Smooth muscle cell (in vitro differentiated cells): ENCODE measurements at regions not wholly inside any gene's neighbourhood (a gene's known extent, or its start where the extent isn't known, plus 50 kb on each side); places are given as distances from the start of the nearest gene placed in this dataset.

Source experiments
- DNase-seq: peaks from one replicate; lab custom pipeline; 2025; ENCODE audit not compliant: unreplicated experiment; lab: John Stamatoyannopoulos, UW
- H2AFZ ChIP-seq: fragments of 200-600 bp; sonication (generic); 2 replicates; pipeline ENCODE4 v1.6.0; 2016; ENCODE audit warnings: antibody characterized with exemption, low read depth, mild to moderate bottlenecking
- H3F3A ChIP-seq: fragments of 200-600 bp; sonication (generic); 2 replicates; pipeline ENCODE4 v1.6.0; 2017; ENCODE audit warnings: antibody characterized with exemption, low read depth
- H3K27ac ChIP-seq: fragments of 200-600 bp; sonication (generic); 2 replicates; pipeline ENCODE4 v1.5.1; 2016; ENCODE audit warnings: low read depth, mild to moderate bottlenecking
- H3K27me3 ChIP-seq: fragments of 200-600 bp; sonication (generic); 2 replicates; pipeline ENCODE4 v1.6.1; 2016; ENCODE audit warnings: low read depth, mild to moderate bottlenecking
- H3K36me3 ChIP-seq: fragments of 200-600 bp; sonication (generic); 2 replicates; pipeline ENCODE4 v1.5.1; 2016; ENCODE audit warnings: low read depth
- H3K4me1 ChIP-seq: fragments of 200-600 bp; sonication (generic); 2 replicates; pipeline ENCODE4 v1.5.1; 2016; ENCODE audit warnings: low read depth
- H3K4me2 ChIP-seq: fragments of 200-600 bp; sonication (generic); 2 replicates; pipeline ENCODE4 v1.6.0; 2016; ENCODE audit warnings: mild to moderate bottlenecking
- H3K4me3 ChIP-seq: fragments of 200-600 bp; sonication (generic); 2 replicates; pipeline ENCODE4 v1.5.1; 2016; ENCODE audit warnings: mild to moderate bottlenecking
- H3K79me2 ChIP-seq: fragments of 200-600 bp; sonication (generic); 2 replicates; pipeline ENCODE4 v1.6.0; 2016; ENCODE audit warnings: low read depth, mild to moderate bottlenecking
- H3K9ac ChIP-seq: fragments of 200-600 bp; sonication (generic); 2 replicates; pipeline ENCODE4 v1.6.0; 2016; ENCODE audit warnings: low read depth
- H3K9me3 ChIP-seq: fragments of 200-600 bp; sonication (generic); replicated peaks from 2 replicates; pipeline ENCODE4 v1.5.1; 2016; ENCODE audit warnings: low read depth
- H4K20me1 ChIP-seq: fragments of 200-600 bp; sonication (generic); 2 replicates; pipeline ENCODE4 v1.6.0; 2016; ENCODE audit warnings: low read depth
- WGBS: methylation state at CpG from one replicate; pipeline ENCODE4 v1.1.7; 2016; ENCODE audit warnings: low lambda C conversion rate; 5-methylcytosine and 5-hydroxymethylcytosine counted together
- TF ChIP-seq, protein P1 (sequence below): fragments of 200-600 bp; sonication (generic); IDR thresholded peaks from 2 replicates; pipeline ENCODE4 v1.5.1; 2017; ENCODE audit warnings: borderline replicate concordance, mild to moderate bottlenecking, antibody characterized with exemption; ENCODE audit not compliant: insufficient read depth, poor library complexity, severe bottlenecking

DNA sequence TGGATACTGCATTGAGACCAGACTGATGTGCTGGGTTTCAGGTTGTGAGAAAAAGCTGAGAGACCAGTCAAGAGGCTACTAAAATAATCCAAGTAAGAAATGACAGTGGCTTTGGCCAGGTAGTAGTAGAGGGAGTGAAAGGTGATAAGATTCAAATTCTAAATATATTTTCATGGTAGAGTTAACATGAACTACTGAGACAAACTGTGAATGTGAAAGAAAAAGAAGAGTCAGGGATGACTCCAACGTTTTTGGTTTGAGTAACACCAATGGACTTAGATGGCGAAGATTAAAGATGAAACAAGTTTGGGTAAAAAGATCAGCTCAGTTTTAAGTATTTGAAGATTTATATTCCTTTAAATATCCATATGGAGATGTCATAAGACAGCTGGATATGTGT, 209.4 kb downstream of the ZEB2 start:
- no peak overlapping the region for H3K9ac ChIP-seq
- DNase-seq: no peak
- peaks cover 14% of the 10 kb centered on the region for H3K79me2 ChIP-seq
- no peaks in the 10 kb centered on the region for H3F3A ChIP-seq
- no peak overlapping the region for H3K4me2 ChIP-seq
- no peaks in the 10 kb centered on the region for H3K36me3 ChIP-seq
- no peaks in the 10 kb centered on the region for H3K27me3 ChIP-seq
- 94% methylated on average over 2 of the region's 2 CpGs for WGBS
- H2AFZ ChIP-seq: no peak overlapping the region
- TF ChIP-seq, protein P1, sequence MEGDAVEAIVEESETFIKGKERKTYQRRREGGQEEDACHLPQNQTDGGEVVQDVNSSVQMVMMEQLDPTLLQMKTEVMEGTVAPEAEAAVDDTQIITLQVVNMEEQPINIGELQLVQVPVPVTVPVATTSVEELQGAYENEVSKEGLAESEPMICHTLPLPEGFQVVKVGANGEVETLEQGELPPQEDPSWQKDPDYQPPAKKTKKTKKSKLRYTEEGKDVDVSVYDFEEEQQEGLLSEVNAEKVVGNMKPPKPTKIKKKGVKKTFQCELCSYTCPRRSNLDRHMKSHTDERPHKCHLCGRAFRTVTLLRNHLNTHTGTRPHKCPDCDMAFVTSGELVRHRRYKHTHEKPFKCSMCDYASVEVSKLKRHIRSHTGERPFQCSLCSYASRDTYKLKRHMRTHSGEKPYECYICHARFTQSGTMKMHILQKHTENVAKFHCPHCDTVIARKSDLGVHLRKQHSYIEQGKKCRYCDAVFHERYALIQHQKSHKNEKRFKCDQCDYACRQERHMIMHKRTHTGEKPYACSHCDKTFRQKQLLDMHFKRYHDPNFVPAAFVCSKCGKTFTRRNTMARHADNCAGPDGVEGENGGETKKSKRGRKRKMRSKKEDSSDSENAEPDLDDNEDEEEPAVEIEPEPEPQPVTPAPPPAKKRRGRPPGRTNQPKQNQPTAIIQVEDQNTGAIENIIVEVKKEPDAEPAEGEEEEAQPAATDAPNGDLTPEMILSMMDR: no peak
- no peak overlapping the region for H3K4me3 ChIP-seq
- H3K4me1 ChIP-seq: no peaks in the 10 kb centered on the region
- H3K9me3 ChIP-seq: peaks cover 4% of the 10 kb centered on the region
- H3K27ac ChIP-seq: no peak overlapping the region
- no peaks in the 10 kb centered on the region for H4K20me1 ChIP-seq

DNA sequence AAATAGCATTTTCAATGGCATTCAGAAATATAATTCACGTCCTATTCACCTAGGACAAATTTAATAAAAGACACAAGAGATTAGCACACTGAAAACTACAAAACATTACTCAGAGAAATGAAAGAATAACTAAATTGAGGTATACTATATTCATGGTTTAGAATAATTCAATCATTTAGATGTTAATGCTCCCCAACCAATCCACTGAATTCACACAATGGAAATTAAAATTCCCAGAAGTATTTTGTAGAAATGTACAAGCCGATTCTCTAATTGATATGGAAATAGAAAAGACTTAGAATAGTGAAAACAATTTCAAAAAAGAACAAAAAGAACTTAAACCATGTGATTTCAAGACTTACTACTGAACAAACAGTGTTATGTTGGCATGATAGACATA, 212.2 kb downstream of the ZEB2 start:
- H3K27me3 ChIP-seq: no peaks in the 10 kb centered on the region
- peaks cover 21% of the 10 kb centered on the region for H3K79me2 ChIP-seq
- no peak overlapping the region for H2AFZ ChIP-seq
- no peak overlapping the region for H3K27ac ChIP-seq
- DNase-seq: no peak
- H4K20me1 ChIP-seq: no peaks in the 10 kb centered on the region
- no peaks in the 10 kb centered on the region for H3F3A ChIP-seq
- H3K9me3 ChIP-seq: peaks cover 7% of the 10 kb centered on the region
- no peaks in the 10 kb centered on the region for H3K4me1 ChIP-seq
- no peak overlapping the region for H3K4me3 ChIP-seq
- WGBS: 96% methylated on average over 2 of the region's 2 CpGs
- H3K4me2 ChIP-seq: no peak overlapping the region
- H3K36me3 ChIP-seq: no peaks in the 10 kb centered on the region
- TF ChIP-seq, protein P1: no peak
- no peak overlapping the region for H3K9ac ChIP-seq

DNA sequence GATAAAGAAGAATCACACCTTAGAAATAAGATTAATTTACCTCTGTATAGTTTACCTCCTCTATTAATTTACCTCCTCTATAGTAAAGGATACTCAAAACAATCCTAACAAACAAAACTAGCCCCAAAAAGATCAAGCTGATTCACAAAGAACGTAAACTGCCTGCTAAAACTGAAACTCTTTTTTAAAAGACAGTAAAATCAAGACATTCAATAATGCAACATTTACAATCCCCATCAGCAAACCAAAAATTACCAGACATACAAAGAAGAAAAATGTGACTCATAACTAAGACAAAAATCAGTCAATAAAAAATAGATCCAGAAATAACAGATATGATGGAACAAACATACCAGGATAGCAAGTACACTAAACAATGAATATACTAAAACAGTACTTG, 215.7 kb downstream of the ZEB2 start:
- TF ChIP-seq, protein P1: no peak
- H3F3A ChIP-seq: no peaks in the 10 kb centered on the region

DNA sequence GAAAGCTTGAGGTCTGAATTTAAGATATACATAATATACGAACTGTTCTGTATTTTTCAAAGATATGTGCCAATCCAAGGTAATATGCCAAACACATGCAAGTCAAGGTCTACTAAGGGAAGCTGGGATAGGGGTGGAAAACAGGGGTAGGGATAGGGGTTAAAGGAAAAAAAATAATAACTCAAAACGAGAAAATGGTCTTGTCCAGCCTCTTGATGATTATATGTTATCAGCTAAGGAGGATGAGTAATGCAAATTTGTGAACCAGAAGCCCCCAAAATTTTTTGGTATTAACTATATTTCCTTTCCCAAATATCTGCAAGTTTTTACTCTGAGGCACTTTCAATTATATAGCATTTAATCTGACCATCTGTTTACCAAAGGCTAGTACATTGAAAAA, 219.3 kb downstream of the ZEB2 start:
- no peaks in the 10 kb centered on the region for H4K20me1 ChIP-seq
- no peaks in the 10 kb centered on the region for H3K36me3 ChIP-seq
- no peaks in the 10 kb centered on the region for H3F3A ChIP-seq
- no peak overlapping the region for H3K9ac ChIP-seq
- no peak overlapping the region for H3K4me2 ChIP-seq
- H2AFZ ChIP-seq: no peak overlapping the region
- H3K4me3 ChIP-seq: no peak overlapping the region
- TF ChIP-seq, protein P1: no peak
- H3K79me2 ChIP-seq: peaks cover 36% of the 10 kb centered on the region
- DNase-seq: no peak
- peaks cover 5% of the 10 kb centered on the region for H3K9me3 ChIP-seq
- 90% methylated on average over 2 of the region's 2 CpGs for WGBS
- no peak overlapping the region for H3K27ac ChIP-seq
- H3K27me3 ChIP-seq: no peaks in the 10 kb centered on the region
- H3K4me1 ChIP-seq: no peaks in the 10 kb centered on the region

More for the DNA sequence above, 215.7 kb downstream of the ZEB2 start:
- Histone ChIP-seq H3K4me3 (no peak overlapping the region), H3K79me2 (peaks cover 38% of the 10 kb centered on the region), H3K4me2 (no peak overlapping the region), H3K9ac (no peak overlapping the region), H3K36me3 (no peaks in the 10 kb centered on the region), H3K27me3 (no peaks in the 10 kb centered on the region), H3K27ac (no peak overlapping the region), H3K4me1 (no peaks in the 10 kb centered on the region), H2AFZ (no peak overlapping the region), H4K20me1 (no peaks in the 10 kb centered on the region), H3K9me3 (peaks cover 5% of the 10 kb centered on the region)
- no peak for DNase-seq
- WGBS: 95% methylated on average over 1 of the region's 1 CpG
